ENCODE measurements at regions not wholly inside any gene's neighbourhood (a gene's known extent, or its start where the extent isn't known, plus 50 kb on each side); places are given as distances from the start of the nearest gene placed in this dataset.

- no peak for TF ChIP-seq CTCF (conservative IDR thresholded peaks at IDR 0.05; ENCODE audit: low read depth, low read length)
- no peak for TF ChIP-seq EZH2 (IDR thresholded peaks at IDR 0.05; ENCODE audit: low read length, unreplicated experiment)
- TF ChIP-seq EZH2phosphoT487 (IDR thresholded peaks at IDR 0.05; ENCODE audit: borderline replicate concordance, low read length): no peak
Measured at GRCh38 chr3:185992831-185993374, 55.1 kb upstream of the TRA2B start.

Measured in PC-3 (cell line).